SK-N-SH treated with all-trans-retinoic acid at 6 μM for 48 hours (cell line): ENCODE measurements at regions not wholly inside any gene's neighbourhood (a gene's known extent, or its start where the extent isn't known, plus 50 kb on each side); places are given as distances from the start of the nearest gene placed in this dataset.

Source experiments
- ATAC-seq: fragments of 200-7000 bp; cut with Tn5 transposase; 3 replicates; pipeline ENCODE4 v1.9.1; 2020; ENCODE audit warnings: mild to moderate bottlenecking, moderate library complexity
- ARNTL ChIP-seq: fragments of 450-650 bp; formaldehyde crosslinking; IDR thresholded peaks from 2 replicates; pipeline ENCODE4 v1.5.0; 2020; ENCODE audit warnings: low read depth, mild to moderate bottlenecking, moderate library complexity, borderline replicate concordance
- BACH2 ChIP-seq: fragments of 250-450 bp; sonication (Bioruptor Pico); IDR thresholded peaks from 2 replicates; pipeline ENCODE4 v1.9.0; 2021; ENCODE audit warnings: mild to moderate bottlenecking, borderline replicate concordance
- CREB5 ChIP-seq: fragments of 250-450 bp; sonication (Bioruptor Pico); IDR thresholded peaks from 2 replicates; pipeline ENCODE4 v1.5.1; 2020; ENCODE audit warnings: low read depth, mild to moderate bottlenecking, moderate library complexity
- CSDC2 ChIP-seq: fragments of 250-450 bp; sonication (Bioruptor Pico); IDR thresholded peaks from 2 replicates; pipeline ENCODE4 v1.5.0; 2020; ENCODE audit warnings: mild to moderate bottlenecking, moderate library complexity
- CSRNP3 ChIP-seq: fragments of 250-450 bp; sonication (Bioruptor Pico); IDR thresholded peaks from 2 replicates; pipeline ENCODE4 v1.5.1; 2021; ENCODE audit warnings: mild to moderate bottlenecking, moderate library complexity
- ESRRG ChIP-seq: fragments of 250-450 bp; sonication (Bioruptor Pico); IDR thresholded peaks from 2 replicates; pipeline ENCODE4 v1.6.1; 2021; ENCODE audit warnings: mild to moderate bottlenecking
- GLIS3 ChIP-seq: fragments of 250-450 bp; sonication (Bioruptor Pico); IDR thresholded peaks from 2 replicates; pipeline ENCODE4 v1.5.0; 2020; ENCODE audit warnings: mild to moderate bottlenecking, moderate library complexity
- ISL1 ChIP-seq: fragments of 250-450 bp; sonication (Bioruptor Pico); IDR thresholded peaks from 2 replicates; pipeline ENCODE4 v2.1.2; 2022; ENCODE audit warnings: mild to moderate bottlenecking, moderate library complexity
- OSR1 ChIP-seq: fragments of 250-450 bp; sonication (Bioruptor Pico); IDR thresholded peaks from 2 replicates; pipeline ENCODE4 v1.8.0; 2022; ENCODE audit warnings: moderate library complexity, mild to moderate bottlenecking, inconsistent platforms
- PATZ1 ChIP-seq: fragments of 250-450 bp; sonication (Bioruptor Pico); IDR thresholded peaks from 2 replicates; pipeline ENCODE4 v1.8.0; 2020; ENCODE audit warnings: mild to moderate bottlenecking, moderate library complexity, borderline replicate concordance
- POU6F1 ChIP-seq: fragments of 250-450 bp; sonication (Bioruptor Pico); IDR thresholded peaks from 2 replicates; pipeline ENCODE4 v1.8.0; 2021; ENCODE audit warnings: low read depth, mild to moderate bottlenecking, moderate library complexity, borderline replicate concordance
- PPARA ChIP-seq: fragments of 250-450 bp; sonication (Bioruptor Pico); IDR thresholded peaks from 2 replicates; pipeline ENCODE4 v1.5.0; 2020; ENCODE audit warnings: mild to moderate bottlenecking, borderline replicate concordance
- RARB ChIP-seq: fragments of 250-450 bp; sonication (Bioruptor Pico); IDR thresholded peaks from 2 replicates; pipeline ENCODE4 v1.8.0; 2021; ENCODE audit warnings: mild to moderate bottlenecking, moderate library complexity
- SNAI2 ChIP-seq: fragments of 250-450 bp; sonication (Bioruptor Pico); IDR thresholded peaks from 2 replicates; pipeline ENCODE4 v1.5.0; 2020; ENCODE audit warnings: mild to moderate bottlenecking, moderate library complexity
- TCF4 ChIP-seq: fragments of 250-450 bp; sonication (Bioruptor Pico); IDR thresholded peaks from 2 replicates; pipeline ENCODE4 v1.8.0; 2021; ENCODE audit warnings: mild to moderate bottlenecking, moderate library complexity, borderline replicate concordance
- TOX ChIP-seq: fragments of 250-450 bp; sonication (Bioruptor Pico); IDR thresholded peaks from 2 replicates; pipeline ENCODE4 v1.8.0; 2021; ENCODE audit warnings: mild to moderate bottlenecking, moderate library complexity, borderline replicate concordance
- ZC3H10 ChIP-seq: fragments of 250-450 bp; sonication (Bioruptor Pico); IDR thresholded peaks from 2 replicates; pipeline ENCODE4 v1.5.1; 2021; ENCODE audit warnings: mild to moderate bottlenecking, moderate library complexity
- ZFP3 ChIP-seq: fragments of 250-450 bp; sonication (Bioruptor Pico); IDR thresholded peaks from 2 replicates; pipeline ENCODE4 v1.5.0; 2020; ENCODE audit warnings: mild to moderate bottlenecking, moderate library complexity
- ZFP30 ChIP-seq: fragments of 450-650 bp; formaldehyde crosslinking; IDR thresholded peaks from 2 replicates; pipeline ENCODE4 v1.5.0; 2022; ENCODE audit warnings: mild to moderate bottlenecking, moderate library complexity
- ZNF565 ChIP-seq: fragments of 450-650 bp; formaldehyde crosslinking; conservative IDR thresholded peaks from 2 replicates; pipeline ENCODE4 v1.5.0; 2020; ENCODE audit warnings: low read depth, mild to moderate bottlenecking, moderate library complexity
- ZNF8 ChIP-seq: fragments of 450-650 bp; formaldehyde crosslinking; IDR thresholded peaks from 2 replicates; pipeline ENCODE4 v1.5.0; 2020; ENCODE audit warnings: mild to moderate bottlenecking, moderate library complexity

GRCh38 chr2:39902103-39902502 lies 123.0 kb upstream of the THUMPD2 start:
- no peak for TF ChIP-seq PATZ1 (CRISPR knock-in tag)
- TF ChIP-seq CSRNP3 (CRISPR knock-in tag), result no peak
- TF ChIP-seq ESRRG, result no peak
- TF ChIP-seq ZFP30, result no peak
- no peak for TF ChIP-seq POU6F1 (CRISPR knock-in tag)
- no peak for TF ChIP-seq TCF4 (CRISPR knock-in tag)
- TF ChIP-seq CREB5 (CRISPR knock-in tag), result no peak
- no peak for TF ChIP-seq BACH2 (CRISPR knock-in tag)
- no peak for TF ChIP-seq ISL1 (CRISPR knock-in tag)
- TF ChIP-seq CSDC2 (CRISPR knock-in tag), result no peak
- no peak for TF ChIP-seq ZFP3 (CRISPR knock-in tag)
- TF ChIP-seq ARNTL (CRISPR knock-in tag), result no peak
- TF ChIP-seq, all 23 proteins: peak for 0
- no peak for ATAC-seq

GRCh38 chr2:39898934-39899333 lies 119.9 kb upstream of the THUMPD2 start:
- ATAC-seq, result no peak
- no peak for TF ChIP-seq CREB5 (CRISPR knock-in tag)
- no peak for TF ChIP-seq PPARA (CRISPR knock-in tag)

- no peak for TF ChIP-seq ESRRG
- TF ChIP-seq ZNF8 (CRISPR knock-in tag), result no peak
- no peak for TF ChIP-seq ZFP30
- TF ChIP-seq GLIS3 (CRISPR knock-in tag), result no peak
- no peak for TF ChIP-seq ARNTL (CRISPR knock-in tag)
- TF ChIP-seq PATZ1 (CRISPR knock-in tag), result no peak
- TF ChIP-seq BACH2 (CRISPR knock-in tag), result no peak
- no peak for TF ChIP-seq ISL1 (CRISPR knock-in tag)
- TF ChIP-seq OSR1, result no peak
- TF ChIP-seq POU6F1 (CRISPR knock-in tag), result no peak
- TF ChIP-seq SNAI2 (CRISPR knock-in tag), result no peak
- TF ChIP-seq TOX (CRISPR knock-in tag), result no peak
- TF ChIP-seq ZNF565 (CRISPR knock-in tag), result no peak
- TF ChIP-seq TCF4 (CRISPR knock-in tag), result no peak
- no peak for TF ChIP-seq RARB
- no peak for TF ChIP-seq ZC3H10 (CRISPR knock-in tag)
- no peak for TF ChIP-seq CSRNP3 (CRISPR knock-in tag)
- no peak for TF ChIP-seq PPARA (CRISPR knock-in tag)
- no peak for TF ChIP-seq CREB5 (CRISPR knock-in tag)
Observed at GRCh38 chr2:39897273-39897672, 118.2 kb upstream of the THUMPD2 start.

More at GRCh38 chr2:39897273-39897672, 118.2 kb upstream of the THUMPD2 start:
- ATAC-seq, result no peak
